ENCODE measurements at regions not wholly inside any gene's neighbourhood (a gene's known extent, or its start where the extent isn't known, plus 50 kb on each side); places are given as distances from the start of the nearest gene placed in this dataset.
"Not testable (repeated sequence)": the region's sequence is repeated elsewhere in the genome, so short reads cannot be mapped to it uniquely, and the experiment has no call there.

DNA sequence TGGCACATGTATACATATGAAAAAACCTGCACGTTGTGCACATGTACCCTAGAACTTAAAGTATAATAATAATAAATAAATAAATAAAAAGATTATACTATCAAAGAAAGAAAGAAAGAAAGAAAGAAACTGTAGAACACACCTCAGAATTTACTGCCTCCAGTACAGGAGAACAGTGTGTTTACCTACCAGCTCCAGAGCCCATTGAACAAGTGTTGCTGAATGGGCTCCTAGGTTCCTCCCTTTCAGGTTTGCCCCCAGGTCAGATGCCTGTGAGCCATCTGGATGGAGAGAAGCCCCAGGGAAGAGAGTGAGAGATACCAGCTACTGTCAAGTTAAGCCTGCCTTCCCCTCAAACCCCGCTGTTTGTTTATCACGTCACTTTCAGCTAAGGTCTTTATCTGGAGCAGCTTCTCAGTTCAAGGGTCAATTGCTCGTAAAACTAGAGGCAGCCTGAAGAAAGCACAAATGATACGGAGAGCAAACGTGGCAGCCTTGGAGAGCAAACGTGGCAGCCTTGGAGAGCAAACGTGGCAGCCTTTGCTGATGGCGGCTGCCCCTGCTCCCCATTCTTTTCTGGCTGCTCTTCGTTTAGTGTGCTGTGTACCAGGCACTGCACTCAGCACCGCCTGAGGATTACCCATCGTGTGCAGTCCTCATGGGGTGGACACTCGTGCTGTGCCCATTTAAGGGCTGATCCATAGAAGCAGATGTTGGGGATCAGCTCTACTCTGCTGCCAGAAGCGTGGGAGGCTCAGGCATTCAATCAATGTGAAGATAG lies 111.7 kb downstream of the ADAMTS15 start:
- no peak for DNase-seq
- no peak overlapping the region for H3K4me3 Mint-ChIP-seq
- peaks cover 2% of the 10 kb centered on the region for H3K27me3 Mint-ChIP-seq
- no peaks in the 10 kb centered on the region for H3K36me3 Mint-ChIP-seq (ENCODE audit: low read depth)
- ChIA-PET POLR2A (no interaction called here), CTCF (no interaction called here)
- no peaks in the 10 kb centered on the region for H3K4me1 Mint-ChIP-seq
- no peaks in the 10 kb centered on the region for H3K9me3 Mint-ChIP-seq
- no peak overlapping the region for H3K27ac Mint-ChIP-seq

GRCh38 chr11:130560781-130561109 lies 112.3 kb downstream of the ADAMTS15 start:
- DNase-seq: no peak
- CTCF ChIA-PET: no interaction called here
- Mint-ChIP-seq H3K4me1 (no peaks in the 10 kb centered on the region), H3K36me3 (ENCODE audit: low read depth) (no peaks in the 10 kb centered on the region), H3K27me3 (peaks cover 1% of the 10 kb centered on the region), H3K4me3 (no peak overlapping the region), H3K27ac (no peak overlapping the region), H3K9me3 (no peaks in the 10 kb centered on the region)
- POLR2A ChIA-PET: no interaction called here

GRCh38 chr11:130561441-130561881 lies 113.0 kb downstream of the ADAMTS15 start:
- no peak for DNase-seq
- ChIA-PET CTCF (no interaction called here), POLR2A (no interaction called here)
- Mint-ChIP-seq H3K27me3 (peaks cover 1% of the 10 kb centered on the region), H3K9me3 (no peaks in the 10 kb centered on the region), H3K36me3 (ENCODE audit: low read depth) (no peaks in the 10 kb centered on the region), H3K27ac (no peak overlapping the region), H3K4me1 (no peaks in the 10 kb centered on the region), H3K4me3 (no peak overlapping the region)

- POLR2A ChIA-PET: no interaction called here
- no peaks in the 10 kb centered on the region for H3K4me1 Mint-ChIP-seq
- H3K27me3 Mint-ChIP-seq: no peaks in the 10 kb centered on the region
- no peaks in the 10 kb centered on the region for H3K36me3 Mint-ChIP-seq (ENCODE audit: low read depth)
- DNase-seq: no peak
- CTCF ChIA-PET: no interaction called here
- no peak overlapping the region for H3K4me3 Mint-ChIP-seq
- no peak overlapping the region for H3K27ac Mint-ChIP-seq
- H3K9me3 Mint-ChIP-seq: no peaks in the 10 kb centered on the region
Observed at GRCh38 chr11:130562549-130562948, 114.1 kb downstream of the ADAMTS15 start.

DNA sequence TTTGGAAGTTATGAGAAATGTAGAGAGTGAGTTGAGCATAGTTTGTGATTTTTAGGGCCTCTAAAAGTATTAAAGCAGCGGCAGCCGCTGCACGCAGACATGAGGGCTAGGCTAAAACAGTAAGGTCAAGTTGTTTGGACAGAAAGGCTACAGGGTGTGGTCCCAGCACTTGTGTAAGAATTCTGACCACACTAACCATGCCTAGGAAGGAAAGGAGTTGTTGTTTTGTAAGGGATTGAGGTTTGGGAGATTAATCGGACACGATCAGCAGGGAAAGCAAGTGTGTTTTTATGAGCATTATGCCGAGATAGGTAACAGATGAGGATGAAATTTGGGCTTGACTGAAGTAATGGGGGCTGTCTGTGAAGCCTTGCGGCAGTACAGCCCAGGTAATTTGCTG lies 117.9 kb downstream of the ADAMTS15 start:
- H3K9me3 Mint-ChIP-seq; CTCF ChIA-PET; H3K4me1 Mint-ChIP-seq; H3K27ac Mint-ChIP-seq; POLR2A ChIA-PET; H3K27me3 Mint-ChIP-seq; H3K4me3 Mint-ChIP-seq; DNase-seq; H3K36me3 Mint-ChIP-seq (ENCODE audit: low read depth): not testable (repeated sequence)

DNA sequence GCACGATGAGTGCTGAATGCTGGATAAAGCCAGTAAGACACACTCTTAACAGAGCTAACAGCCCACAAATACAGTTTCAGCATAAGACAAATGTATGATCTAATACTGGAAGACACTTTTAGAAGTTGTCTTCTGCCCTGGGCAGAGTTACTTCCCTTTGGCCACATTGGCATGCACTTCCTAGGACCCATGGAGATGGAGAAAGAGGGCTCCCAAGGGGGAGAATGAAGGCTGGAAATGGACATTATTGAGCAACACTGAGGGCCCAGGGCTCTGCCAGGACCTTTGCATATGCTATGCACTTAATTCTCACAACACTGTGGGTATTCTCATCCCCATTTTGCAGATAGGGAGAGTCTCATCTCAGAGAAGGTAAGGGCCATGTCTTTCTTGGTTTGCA lies 123.1 kb downstream of the ADAMTS15 start:
- Mint-ChIP-seq H3K9me3 (no peaks in the 10 kb centered on the region), H3K4me1 (no peaks in the 10 kb centered on the region), H3K36me3 (ENCODE audit: low read depth) (no peaks in the 10 kb centered on the region), H3K27ac (no peak overlapping the region), H3K4me3 (no peak overlapping the region), H3K27me3 (peaks cover 14% of the 10 kb centered on the region)
- no peak for DNase-seq
- ChIA-PET POLR2A (no interaction called here), CTCF (no interaction called here)

DNA sequence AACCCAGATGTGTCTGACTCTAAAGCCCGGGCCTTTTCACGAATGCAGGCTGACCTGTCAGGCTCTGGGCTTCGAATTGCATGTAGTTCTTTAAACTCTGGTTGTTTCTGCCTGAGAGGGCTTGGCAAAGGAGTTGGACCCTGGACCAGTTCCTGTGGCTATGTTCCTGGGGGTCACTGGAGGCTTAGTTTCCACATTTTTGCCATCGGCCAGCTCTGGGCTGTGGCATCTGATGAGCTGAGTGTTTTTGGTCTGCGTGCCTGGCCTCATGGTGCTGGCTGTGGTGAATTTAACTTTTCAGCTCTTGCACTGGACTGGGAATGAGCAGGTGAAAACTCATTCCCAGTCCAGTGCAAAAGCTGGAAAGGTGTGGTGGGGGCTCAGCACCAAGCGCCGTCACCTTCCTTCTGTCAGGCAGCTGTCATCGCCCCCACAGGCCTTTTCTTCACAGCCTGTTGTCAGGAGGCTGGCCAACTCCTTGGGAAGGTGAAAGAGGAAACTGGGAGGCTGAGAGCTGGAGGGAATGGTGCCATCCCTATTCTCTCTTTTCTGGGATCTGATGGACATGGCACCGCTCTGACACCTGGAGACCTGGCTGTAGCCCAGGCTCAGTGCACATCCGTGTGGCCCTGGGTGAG lies 123.6 kb downstream of the ADAMTS15 start:
- ChIA-PET POLR2A (no interaction called here), CTCF (no interaction called here)
- H3K36me3 Mint-ChIP-seq (ENCODE audit: low read depth): no peaks in the 10 kb centered on the region
- peaks cover 14% of the 10 kb centered on the region for H3K27me3 Mint-ChIP-seq
- no peaks in the 10 kb centered on the region for H3K9me3 Mint-ChIP-seq
- no peak overlapping the region for H3K27ac Mint-ChIP-seq
- no peak for DNase-seq
- no peaks in the 10 kb centered on the region for H3K4me1 Mint-ChIP-seq
- H3K4me3 Mint-ChIP-seq: no peak overlapping the region

GRCh38 chr11:130573767-130574166 lies 125.3 kb downstream of the ADAMTS15 start:
- peaks cover 17% of the 10 kb centered on the region for H3K27me3 Mint-ChIP-seq
- no peak overlapping the region for H3K4me3 Mint-ChIP-seq
- H3K36me3 Mint-ChIP-seq (ENCODE audit: low read depth): no peaks in the 10 kb centered on the region
- ChIA-PET POLR2A (no interaction called here), CTCF (no interaction called here)
- H3K4me1 Mint-ChIP-seq: no peaks in the 10 kb centered on the region
- no peaks in the 10 kb centered on the region for H3K9me3 Mint-ChIP-seq
- H3K27ac Mint-ChIP-seq: no peak overlapping the region
- DNase-seq: no peak

DNA sequence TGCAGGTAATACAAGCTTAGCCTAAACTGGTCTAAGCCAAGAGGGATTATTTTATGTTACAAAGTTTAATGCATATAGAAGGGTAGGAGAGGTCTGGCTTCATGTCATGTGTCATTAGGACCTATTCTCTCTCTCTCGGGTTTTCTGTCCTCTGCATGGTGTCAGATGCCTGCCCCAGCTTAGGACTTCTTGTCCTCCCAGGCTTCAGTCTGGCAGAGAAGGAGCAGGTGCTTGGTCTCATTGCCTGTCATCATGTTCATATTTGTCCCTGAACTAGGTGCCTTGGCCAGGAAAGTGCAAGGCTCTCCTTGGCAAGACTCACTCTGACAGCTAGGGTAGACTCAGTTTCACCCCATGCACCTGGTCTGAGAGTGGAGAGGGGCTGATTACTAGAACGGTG lies 126.3 kb downstream of the ADAMTS15 start:
- Mint-ChIP-seq H3K36me3 (ENCODE audit: low read depth) (no peaks in the 10 kb centered on the region), H3K27ac (no peak overlapping the region), H3K4me3 (no peak overlapping the region), H3K4me1 (no peaks in the 10 kb centered on the region), H3K9me3 (no peaks in the 10 kb centered on the region), H3K27me3 (peaks cover 17% of the 10 kb centered on the region)
- no peak for DNase-seq
- POLR2A ChIA-PET: no interaction called here
- CTCF ChIA-PET: no interaction called here

GRCh38 chr11:130576146-130576545 lies 127.7 kb downstream of the ADAMTS15 start:
- H3K36me3 Mint-ChIP-seq (ENCODE audit: low read depth): no peaks in the 10 kb centered on the region
- CTCF ChIA-PET: no interaction called here

GRCh38 chr11:130578738-130579368 lies 130.4 kb downstream of the ADAMTS15 start:
- no peak for DNase-seq
- ChIA-PET POLR2A (interaction anchor here (0.6 kb wide), 1 partner anchor 126 kb away, joined by 4 read pairs; no protein-coding TSS in a partner anchor), CTCF (no interaction called here)
- Mint-ChIP-seq H3K4me1 (no peaks in the 10 kb centered on the region), H3K36me3 (ENCODE audit: low read depth) (no peaks in the 10 kb centered on the region), H3K27me3 (peaks cover 22% of the 10 kb centered on the region), H3K4me3 (no peak overlapping the region), H3K9me3 (no peaks in the 10 kb centered on the region), H3K27ac (no peak overlapping the region)

More at GRCh38 chr11:130576146-130576545, 127.7 kb downstream of the ADAMTS15 start:
- no peak overlapping the region for H3K4me3 Mint-ChIP-seq
- POLR2A ChIA-PET: no interaction called here
- H3K27me3 Mint-ChIP-seq: peaks cover 17% of the 10 kb centered on the region
- H3K4me1 Mint-ChIP-seq: no peaks in the 10 kb centered on the region
- no peaks in the 10 kb centered on the region for H3K9me3 Mint-ChIP-seq
- no peak overlapping the region for H3K27ac Mint-ChIP-seq
- DNase-seq: no peak

- ChIA-PET POLR2A (no interaction called here), CTCF (no interaction called here)
- peaks cover 16% of the 10 kb centered on the region for H3K27me3 Mint-ChIP-seq
- H3K27ac Mint-ChIP-seq: no peak overlapping the region
- no peaks in the 10 kb centered on the region for H3K36me3 Mint-ChIP-seq (ENCODE audit: low read depth)
- H3K9me3 Mint-ChIP-seq: no peaks in the 10 kb centered on the region
- DNase-seq: no peak
- no peak overlapping the region for H3K4me3 Mint-ChIP-seq
- H3K4me1 Mint-ChIP-seq: no peaks in the 10 kb centered on the region
Observed at GRCh38 chr11:130580372-130580771, 131.9 kb downstream of the ADAMTS15 start.

- POLR2A ChIA-PET: no interaction called here
- CTCF ChIA-PET: no interaction called here
- no peaks in the 10 kb centered on the region for H3K4me1 Mint-ChIP-seq
- H3K27ac Mint-ChIP-seq: no peak overlapping the region
- H3K36me3 Mint-ChIP-seq (ENCODE audit: low read depth): no peaks in the 10 kb centered on the region
- DNase-seq: no peak
- H3K4me3 Mint-ChIP-seq: no peak overlapping the region
- H3K27me3 Mint-ChIP-seq: peaks cover 13% of the 10 kb centered on the region
- no peaks in the 10 kb centered on the region for H3K9me3 Mint-ChIP-seq
Observed at GRCh38 chr11:130580891-130581492, 132.5 kb downstream of the ADAMTS15 start.

DNA sequence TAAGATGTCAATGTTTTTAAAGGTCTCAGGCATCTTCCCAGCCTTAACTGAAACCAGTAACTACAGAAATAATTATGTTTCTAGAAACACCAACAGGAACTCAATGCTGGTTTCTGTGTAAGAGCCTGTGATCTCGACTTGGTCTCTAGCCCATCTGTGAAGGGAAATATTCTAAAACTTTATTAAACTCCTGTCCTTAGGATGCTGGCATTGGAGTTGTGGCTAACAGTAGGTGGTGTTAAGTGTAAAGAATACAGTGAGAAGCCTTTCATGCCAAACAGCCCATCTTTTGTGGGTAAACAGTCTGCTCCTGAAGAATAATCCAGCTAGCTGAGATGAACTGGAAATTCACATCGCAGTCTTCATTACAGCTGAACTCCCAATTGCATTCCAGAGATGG lies 133.2 kb downstream of the ADAMTS15 start:
- Mint-ChIP-seq H3K36me3 (ENCODE audit: low read depth) (no peaks in the 10 kb centered on the region), H3K27me3 (peaks cover 11% of the 10 kb centered on the region), H3K4me3 (no peak overlapping the region), H3K9me3 (no peaks in the 10 kb centered on the region), H3K27ac (no peak overlapping the region), H3K4me1 (no peaks in the 10 kb centered on the region)
- CTCF ChIA-PET: no interaction called here
- no peak for DNase-seq
- POLR2A ChIA-PET: no interaction called here

All from activated CD4-positive, alpha-beta memory T cell treated with anti-CD3 and anti-CD28 coated beads, Interleukin-2, amount 10 ng/mL, durations not matched to agents 7 days and 5 days (primary cell).